GM12878 (cell line): ENCODE measurements at regions not wholly inside any gene's neighbourhood (a gene's known extent, or its start where the extent isn't known, plus 50 kb on each side); places are given as distances from the start of the nearest gene placed in this dataset.

ENCODE experiments used
- ATAC-seq: fragments of 200-7000 bp; cut with Tn5 transposase; 3 replicates; pipeline ENCODE4 v1.9.1; 2020; ENCODE audit warnings: mild to moderate bottlenecking, moderate library complexity
- BruUV-seq: library from RNA; stranded (reverse); fragments of 400-500 nt; replicated peaks from 2 replicates; lab custom pipeline; 2021; lab: Mats Ljungman, UMichigan
- CTCF ChIA-PET: fragments of 300-600 bp; sonication (Branson Sonifier 250); formaldehyde crosslinking; extraction: SDS; loops from one replicate; lab custom pipeline; 2021; ENCODE audit warnings: inconsistent platforms; lab: Yijun Ruan, JAX
- POLR2A ChIA-PET: fragments of 350-600 bp; formaldehyde crosslinking; extraction: SDS; loops from one replicate; lab custom pipeline; 2021; ENCODE audit warnings: inconsistent platforms; lab: Charles Lee
- RAD21 ChIA-PET: fragments of 300-600 bp; sonication (Branson Sonifier 250); formaldehyde crosslinking; loops from one replicate; lab custom pipeline; 2023; ENCODE audit warnings: antibody characterized with exemption; ENCODE audit not compliant: unreplicated experiment; lab: Charles Lee
- SMC1A ChIA-PET: fragments of 300-600 bp; sonication (Branson Sonifier 250); formaldehyde crosslinking; loops from one replicate; lab custom pipeline; 2023; ENCODE audit not compliant: unreplicated experiment, uncharacterized antibody; lab: Charles Lee
- DNase-seq: peaks from one replicate; pipeline ENCODE4 v3.0.0-alpha.2; 2011; ENCODE audit warnings: low read depth, low spot score
- FAIRE-seq: peaks from 3 replicates; lab custom pipeline; 2011; peaks lifted over from hg19 to GRCh38; lab: Jason Lieb, UNC
- H2AFZ ChIP-seq: 2 replicates; pipeline ENCODE4 v1.6.0; 2011; ENCODE audit warnings: low read depth, low read length, control low read depth; ENCODE audit not compliant: control insufficient read depth
- H3K27ac ChIP-seq: 2 replicates; pipeline ENCODE4 v1.5.1; 2011; ENCODE audit warnings: control low read depth; ENCODE audit not compliant: control insufficient read depth, insufficient read depth
- H3K27me3 ChIP-seq, 2 experiments: replicated peaks in 1 of 2; 2 replicates each; pipeline versions ENCODE4 v1.6.0 to v1.6.1; 2011; ENCODE audit warnings: low read length in 1 of 2; ENCODE audit not compliant: control insufficient read depth in 2 of 2, insufficient read depth in 2 of 2
- H3K36me3 ChIP-seq, 2 experiments: 2 replicates each; pipeline ENCODE4 v1.5.1; 2011; ENCODE audit warnings: low read length in 1 of 2; ENCODE audit not compliant: control insufficient read depth in 2 of 2, insufficient read depth in 2 of 2
- H3K4me1 ChIP-seq: 2 replicates; pipeline ENCODE4 v1.6.1; 2011; ENCODE audit warnings: mild to moderate bottlenecking, low read length, moderate library complexity, mixed read lengths; ENCODE audit not compliant: control insufficient read depth, insufficient read depth
- H3K4me2 ChIP-seq: 2 replicates; pipeline ENCODE4 v1.6.0; 2011; ENCODE audit warnings: control low read depth; ENCODE audit not compliant: control insufficient read depth, insufficient read depth
- H3K4me3 ChIP-seq: fragments of 200-600 bp; sonication (generic); 2 replicates; pipeline ENCODE4 v1.5.1; 2016
- H3K79me2 ChIP-seq: 2 replicates; pipeline ENCODE4 v1.6.0; 2011; ENCODE audit warnings: low read length; ENCODE audit not compliant: control insufficient read depth, insufficient read depth
- H3K9ac ChIP-seq: 2 replicates; pipeline ENCODE4 v1.8.0; 2011; ENCODE audit warnings: low read length, control low read depth, mixed read lengths; ENCODE audit not compliant: control insufficient read depth, insufficient read depth
- H3K9me3 ChIP-seq: replicated peaks from 3 replicates; pipeline ENCODE4 v1.5.1; 2011; ENCODE audit warnings: mild to moderate bottlenecking, low read length; ENCODE audit not compliant: control insufficient read depth, insufficient read depth
- H4K20me1 ChIP-seq: 2 replicates; pipeline ENCODE4 v1.6.0; 2011; ENCODE audit not compliant: control insufficient read depth, insufficient read depth
- BACH1 ChIP-seq: fragments of 450-650 bp; IDR thresholded peaks from 2 replicates; pipeline ENCODE4 v1.6.1; 2017; ENCODE audit warnings: mild to moderate bottlenecking, borderline replicate concordance
- CHD2 ChIP-seq: IDR thresholded peaks from 2 replicates; pipeline ENCODE4 v1.6.1; 2011; ENCODE audit warnings: low read depth, low read length, improper control_type of control experiment, borderline replicate concordance
- CREB1 ChIP-seq: IDR thresholded peaks from 2 replicates; pipeline ENCODE4 v1.6.1; 2012; ENCODE audit warnings: low read depth, mild to moderate bottlenecking, inconsistent platforms
- FOXM1 ChIP-seq: IDR thresholded peaks from 2 replicates; pipeline ENCODE4 v1.6.1; 2012; ENCODE audit warnings: low read depth, mild to moderate bottlenecking, inconsistent platforms, low read length, moderate library complexity
- MTA3 ChIP-seq: IDR thresholded peaks from 2 replicates; pipeline ENCODE4 v1.6.1; 2012; ENCODE audit warnings: low read length, inconsistent platforms, borderline replicate concordance
- TAF1 ChIP-seq: IDR thresholded peaks from 2 replicates; pipeline ENCODE4 v1.6.1; 2011; ENCODE audit warnings: mild to moderate bottlenecking, low read depth, low read length, borderline replicate concordance
- WRNIP1 ChIP-seq: IDR thresholded peaks from 2 replicates; pipeline ENCODE4 v1.6.1; 2011; ENCODE audit warnings: low read depth, low read length, improper control_type of control experiment, borderline replicate concordance
- ZNF207 ChIP-seq: fragments of 450-650 bp; IDR thresholded peaks from 2 replicates; pipeline ENCODE4 v1.6.1; 2014; ENCODE audit warnings: antibody characterized with exemption, mild to moderate bottlenecking, borderline replicate concordance
- ZNF622 ChIP-seq: fragments of 450-650 bp; IDR thresholded peaks from 2 replicates; pipeline ENCODE4 v1.6.1; 2017; ENCODE audit warnings: mild to moderate bottlenecking, inconsistent platforms
- WGBS: methylation state at CpG from one replicate; pipeline ENCODE4 v1.1.6; 2016; ENCODE audit warnings: low lambda C conversion rate; ENCODE audit not compliant: insufficient replicate concordance, insufficient coverage; ENCODE audit errors: missing lambda C conversion rate; 5-methylcytosine and 5-hydroxymethylcytosine counted together
- in situ Hi-C: fragments of 300-500 bp; cut with MboI; formaldehyde crosslinking; loops from 9 replicates; pipeline ENCODE4 v1.14.3; 2018; ENCODE audit warnings: mixed read lengths
- intact Hi-C: fragments of 100-400 bp; cut with micrococcal nuclease; formaldehyde crosslinking; loops from one replicate; pipeline ENCODE4 v1.14.2; 2022; ENCODE audit not compliant: unreplicated experiment
- TF ChIP-seq, protein P1 (sequence below): IDR thresholded peaks from 2 replicates; pipeline ENCODE4 v1.6.1; 2011; ENCODE audit warnings: mild to moderate bottlenecking, low read depth, low read length, moderate library complexity; ENCODE audit not compliant: insufficient replicate concordance
- TF ChIP-seq, protein P2 (sequence below): fragments of 450-650 bp; IDR thresholded peaks from 2 replicates; pipeline ENCODE4 v1.6.1; 2017; ENCODE audit warnings: mild to moderate bottlenecking, moderate library complexity

DNA sequence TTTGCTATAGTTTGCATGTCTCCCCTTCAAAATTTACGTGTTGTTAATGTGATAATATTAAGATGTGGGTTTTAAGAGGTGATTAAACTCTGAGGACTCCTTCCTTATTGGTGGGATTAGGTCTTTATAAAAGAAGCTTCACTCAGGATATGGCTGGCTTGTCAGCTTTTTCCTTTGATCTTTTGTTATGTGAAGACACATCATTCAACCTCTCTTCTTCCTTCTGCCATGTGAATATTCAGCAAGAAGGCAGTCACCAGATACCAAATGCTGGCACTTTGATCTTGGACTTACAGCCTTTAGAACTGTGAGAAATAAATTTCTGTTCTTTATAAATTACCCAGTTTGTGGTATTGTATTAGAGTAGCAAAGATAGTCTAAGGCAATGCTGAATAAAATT, 855.9 kb upstream of the CDH10 start:
- H3K4me3 ChIP-seq, result no peak overlapping the region
- no TSS peak for BruUV-seq
- no peak overlapping the region for H3K9ac ChIP-seq
- H3K9me3 ChIP-seq, result no peaks in the 10 kb centered on the region
- RAD21 ChIA-PET, result no interaction called here
- no peak overlapping the region for H3K27ac ChIP-seq
- POLR2A ChIA-PET, result no interaction called here
- no peak for TF ChIP-seq BACH1
- TF ChIP-seq, protein P1, sequence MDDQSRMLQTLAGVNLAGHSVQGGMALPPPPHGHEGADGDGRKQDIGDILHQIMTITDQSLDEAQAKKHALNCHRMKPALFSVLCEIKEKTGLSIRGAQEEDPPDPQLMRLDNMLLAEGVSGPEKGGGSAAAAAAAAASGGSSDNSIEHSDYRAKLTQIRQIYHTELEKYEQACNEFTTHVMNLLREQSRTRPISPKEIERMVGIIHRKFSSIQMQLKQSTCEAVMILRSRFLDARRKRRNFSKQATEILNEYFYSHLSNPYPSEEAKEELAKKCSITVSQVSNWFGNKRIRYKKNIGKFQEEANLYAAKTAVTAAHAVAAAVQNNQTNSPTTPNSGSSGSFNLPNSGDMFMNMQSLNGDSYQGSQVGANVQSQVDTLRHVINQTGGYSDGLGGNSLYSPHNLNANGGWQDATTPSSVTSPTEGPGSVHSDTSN, result no peak
- no peak for TF ChIP-seq TAF1
- TF ChIP-seq MTA3, result no peak
- no peak for TF ChIP-seq ZNF207
- SMC1A ChIA-PET, result no interaction called here
- no peaks in the 10 kb centered on the region for H4K20me1 ChIP-seq
- intact Hi-C loops, result no loop called here
- 0% methylated on average over 1 of the region's 1 CpG for WGBS
- H3K36me3 ChIP-seq, result no peaks in the 10 kb centered on the region
- no peaks in the 10 kb centered on the region for H3K4me1 ChIP-seq
- H2AFZ ChIP-seq, result no peak overlapping the region
- no peak for FAIRE-seq
- no peak for DNase-seq
- no peak overlapping the region for H3K4me2 ChIP-seq
- no peaks in the 10 kb centered on the region for H3K79me2 ChIP-seq
- CTCF ChIA-PET, result interaction anchor here (1.4 kb wide), 1 partner anchor 18 kb away, joined by 3 read pairs; no protein-coding TSS in a partner anchor
- in situ Hi-C loops, result no loop called here
- no peak for ATAC-seq
- H3K27me3 ChIP-seq, result no peaks in the 10 kb centered on the region

DNA sequence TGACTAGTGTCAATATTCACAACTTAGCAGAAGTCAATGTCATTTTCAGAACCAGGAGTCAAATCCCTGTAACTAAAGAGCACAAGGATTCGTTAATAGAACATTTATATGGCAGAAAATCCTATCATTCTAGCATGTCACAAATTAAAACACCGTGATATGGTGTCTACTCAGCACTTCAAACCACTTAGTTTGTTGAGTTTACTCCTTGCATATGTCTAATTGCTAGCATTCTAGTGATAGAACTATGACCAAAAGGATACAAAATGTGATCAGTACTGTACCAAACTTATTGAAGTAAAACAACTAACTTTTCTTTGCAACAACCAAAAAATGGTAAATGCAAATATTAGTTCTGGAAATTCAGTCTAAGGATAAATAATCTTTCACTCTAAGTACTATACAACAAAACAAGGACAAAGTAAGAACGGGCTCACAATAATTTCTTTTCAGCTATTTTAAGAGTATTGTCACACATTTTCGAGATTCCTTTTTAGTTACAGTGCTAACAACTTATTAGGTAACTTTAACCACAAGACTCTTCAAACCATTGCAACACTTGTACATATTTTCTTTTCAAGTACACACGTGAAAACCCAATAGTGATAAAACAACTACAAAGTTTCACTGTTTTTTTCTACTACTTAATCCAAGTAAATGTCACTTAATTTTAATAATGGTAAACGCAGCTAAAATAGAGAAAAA, 845.2 kb upstream of the CDH10 start:
- ATAC-seq (no peak), FAIRE-seq (no peak), DNase-seq (no peak)
- no peaks in the 10 kb centered on the region for H4K20me1 ChIP-seq
- ChIA-PET POLR2A (no interaction called here), SMC1A (no interaction called here), RAD21 (no interaction called here), CTCF (interaction anchor here (0.7 to 1.1 kb wide), 2 partner anchors 11 to 12 kb away, joined by 3 read pairs; no protein-coding TSS in a partner anchor)
- no peak overlapping the region for H3K4me3 ChIP-seq
- H3K4me2 ChIP-seq, result no peak overlapping the region
- no peaks in the 10 kb centered on the region for H3K36me3 ChIP-seq
- BruUV-seq, result no TSS peak
- H3K27ac ChIP-seq, result no peak overlapping the region
- H3K9me3 ChIP-seq, result no peaks in the 10 kb centered on the region
- H3K79me2 ChIP-seq, result no peaks in the 10 kb centered on the region
- in situ Hi-C loops, result no loop called here
- H3K27me3 ChIP-seq, result no peaks in the 10 kb centered on the region
- WGBS, result 2% methylated on average over 6 of the region's 6 CpGs
- no peaks in the 10 kb centered on the region for H3K4me1 ChIP-seq
- no peak overlapping the region for H2AFZ ChIP-seq
- H3K9ac ChIP-seq, result no peak overlapping the region
- intact Hi-C loops, result no loop called here
- TF ChIP-seq, protein P2, sequence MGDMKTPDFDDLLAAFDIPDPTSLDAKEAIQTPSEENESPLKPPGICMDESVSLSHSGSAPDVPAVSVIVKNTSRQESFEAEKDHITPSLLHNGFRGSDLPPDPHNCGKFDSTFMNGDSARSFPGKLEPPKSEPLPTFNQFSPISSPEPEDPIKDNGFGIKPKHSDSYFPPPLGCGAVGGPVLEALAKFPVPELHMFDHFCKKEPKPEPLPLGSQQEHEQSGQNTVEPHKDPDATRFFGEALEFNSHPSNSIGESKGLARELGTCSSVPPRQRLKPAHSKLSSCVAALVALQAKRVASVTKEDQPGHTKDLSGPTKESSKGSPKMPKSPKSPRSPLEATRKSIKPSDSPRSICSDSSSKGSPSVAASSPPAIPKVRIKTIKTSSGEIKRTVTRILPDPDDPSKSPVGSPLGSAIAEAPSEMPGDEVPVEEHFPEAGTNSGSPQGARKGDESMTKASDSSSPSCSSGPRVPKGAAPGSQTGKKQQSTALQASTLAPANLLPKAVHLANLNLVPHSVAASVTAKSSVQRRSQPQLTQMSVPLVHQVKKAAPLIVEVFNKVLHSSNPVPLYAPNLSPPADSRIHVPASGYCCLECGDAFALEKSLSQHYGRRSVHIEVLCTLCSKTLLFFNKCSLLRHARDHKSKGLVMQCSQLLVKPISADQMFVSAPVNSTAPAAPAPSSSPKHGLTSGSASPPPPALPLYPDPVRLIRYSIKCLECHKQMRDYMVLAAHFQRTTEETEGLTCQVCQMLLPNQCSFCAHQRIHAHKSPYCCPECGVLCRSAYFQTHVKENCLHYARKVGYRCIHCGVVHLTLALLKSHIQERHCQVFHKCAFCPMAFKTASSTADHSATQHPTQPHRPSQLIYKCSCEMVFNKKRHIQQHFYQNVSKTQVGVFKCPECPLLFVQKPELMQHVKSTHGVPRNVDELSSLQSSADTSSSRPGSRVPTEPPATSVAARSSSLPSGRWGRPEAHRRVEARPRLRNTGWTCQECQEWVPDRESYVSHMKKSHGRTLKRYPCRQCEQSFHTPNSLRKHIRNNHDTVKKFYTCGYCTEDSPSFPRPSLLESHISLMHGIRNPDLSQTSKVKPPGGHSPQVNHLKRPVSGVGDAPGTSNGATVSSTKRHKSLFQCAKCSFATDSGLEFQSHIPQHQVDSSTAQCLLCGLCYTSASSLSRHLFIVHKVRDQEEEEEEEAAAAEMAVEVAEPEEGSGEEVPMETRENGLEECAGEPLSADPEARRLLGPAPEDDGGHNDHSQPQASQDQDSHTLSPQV, result no peak
- TF ChIP-seq FOXM1, result no peak
- TF ChIP-seq CHD2, result no peak
- TF ChIP-seq CREB1, result no peak
- TF ChIP-seq ZNF622, result no peak
- TF ChIP-seq TAF1, result no peak
- no peak for TF ChIP-seq WRNIP1
